Panc1 (cell line): ENCODE measurements at regions not wholly inside any gene's neighbourhood (a gene's known extent, or its start where the extent isn't known, plus 50 kb on each side); places are given as distances from the start of the nearest gene placed in this dataset.

Experiments used
- POLR2AphosphoS5 ChIP-seq: IDR thresholded peaks from 2 replicates; pipeline ENCODE4 v1.6.1; 2012; ENCODE audit warnings: mild to moderate bottlenecking, low read depth, low read length, moderate library complexity
- TF ChIP-seq, protein P1 (sequence below): fragments of 450-650 bp; IDR thresholded peaks from 2 replicates; pipeline ENCODE4 v1.5.1; 2017; ENCODE audit warnings: mild to moderate bottlenecking

DNA sequence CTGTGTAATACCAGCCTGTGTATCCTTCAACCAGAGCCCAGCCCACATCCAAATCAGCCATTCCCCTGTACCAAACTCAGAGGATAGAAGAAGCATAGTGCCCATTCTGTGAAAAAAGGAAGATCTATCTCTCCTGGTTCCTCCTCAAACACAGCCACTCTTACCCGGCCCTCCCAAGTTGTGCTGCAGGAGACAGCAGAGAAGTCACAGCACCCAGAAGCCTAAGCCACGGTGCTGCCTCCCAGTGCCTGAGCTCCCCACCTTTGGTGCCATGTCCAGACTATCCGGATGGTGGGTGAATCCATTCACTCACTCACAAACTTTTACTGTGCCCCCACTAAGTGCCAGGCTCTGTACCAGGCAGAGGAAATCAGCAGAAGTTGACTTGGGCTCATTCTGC, 166.0 kb upstream of the ZMIZ1 start:
- TF ChIP-seq, protein P1, sequence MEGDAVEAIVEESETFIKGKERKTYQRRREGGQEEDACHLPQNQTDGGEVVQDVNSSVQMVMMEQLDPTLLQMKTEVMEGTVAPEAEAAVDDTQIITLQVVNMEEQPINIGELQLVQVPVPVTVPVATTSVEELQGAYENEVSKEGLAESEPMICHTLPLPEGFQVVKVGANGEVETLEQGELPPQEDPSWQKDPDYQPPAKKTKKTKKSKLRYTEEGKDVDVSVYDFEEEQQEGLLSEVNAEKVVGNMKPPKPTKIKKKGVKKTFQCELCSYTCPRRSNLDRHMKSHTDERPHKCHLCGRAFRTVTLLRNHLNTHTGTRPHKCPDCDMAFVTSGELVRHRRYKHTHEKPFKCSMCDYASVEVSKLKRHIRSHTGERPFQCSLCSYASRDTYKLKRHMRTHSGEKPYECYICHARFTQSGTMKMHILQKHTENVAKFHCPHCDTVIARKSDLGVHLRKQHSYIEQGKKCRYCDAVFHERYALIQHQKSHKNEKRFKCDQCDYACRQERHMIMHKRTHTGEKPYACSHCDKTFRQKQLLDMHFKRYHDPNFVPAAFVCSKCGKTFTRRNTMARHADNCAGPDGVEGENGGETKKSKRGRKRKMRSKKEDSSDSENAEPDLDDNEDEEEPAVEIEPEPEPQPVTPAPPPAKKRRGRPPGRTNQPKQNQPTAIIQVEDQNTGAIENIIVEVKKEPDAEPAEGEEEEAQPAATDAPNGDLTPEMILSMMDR = no peak
- no peak for TF ChIP-seq POLR2AphosphoS5
